HUDEP-2 (cell line): ENCODE measurements at regions not wholly inside any gene's neighbourhood (a gene's known extent, or its start where the extent isn't known, plus 50 kb on each side); places are given as distances from the start of the nearest gene placed in this dataset.
"Not testable (repeated sequence)": the region's sequence is repeated elsewhere in the genome, so short reads cannot be mapped to it uniquely, and the experiment has no call there.

ENCODE experiments used
- DNase-seq, 76 experiments: peaks; one replicate each; lab custom pipeline; 2025; ENCODE audit not compliant: unreplicated experiment in 76 of 76; lab: John Stamatoyannopoulos, UW

DNA sequence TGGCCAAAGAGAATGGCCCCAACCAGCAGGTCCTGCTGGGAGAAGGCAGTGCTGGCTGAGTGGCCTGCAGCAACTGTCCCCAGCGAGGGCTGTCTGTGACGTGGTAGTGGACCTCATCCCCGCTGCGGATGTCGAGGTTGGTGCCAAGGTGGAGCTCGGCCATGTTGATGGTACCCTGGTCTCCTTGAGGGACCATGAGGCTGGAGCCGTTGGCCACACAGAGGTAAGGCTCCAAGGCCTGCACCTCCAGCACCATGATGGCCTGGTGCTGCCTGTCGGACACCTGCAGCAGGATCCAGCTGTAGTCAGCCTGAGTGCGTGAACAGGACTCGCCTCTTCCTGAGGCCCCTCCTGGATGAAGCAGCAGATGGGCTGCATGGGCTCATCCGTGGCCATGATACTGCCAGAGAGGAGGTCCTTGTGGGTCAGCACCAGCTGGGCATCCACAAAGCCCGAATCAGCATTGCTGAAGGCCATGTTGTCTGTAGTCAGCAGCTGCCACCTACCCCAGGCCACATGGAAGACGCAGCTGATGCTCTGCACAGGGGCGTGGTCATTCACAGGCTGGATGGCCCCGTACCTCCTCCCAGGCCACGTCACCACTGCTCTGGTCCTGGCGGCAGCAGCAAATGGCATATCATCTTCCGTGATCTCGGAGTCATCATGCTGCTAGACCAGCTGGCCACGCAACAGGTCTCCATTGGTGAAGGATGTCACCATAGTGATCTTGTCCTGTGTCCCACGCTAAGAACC lies 167.5 kb downstream of the GOLGA6L4 start:
- DNase-seq = no peak

DNA sequence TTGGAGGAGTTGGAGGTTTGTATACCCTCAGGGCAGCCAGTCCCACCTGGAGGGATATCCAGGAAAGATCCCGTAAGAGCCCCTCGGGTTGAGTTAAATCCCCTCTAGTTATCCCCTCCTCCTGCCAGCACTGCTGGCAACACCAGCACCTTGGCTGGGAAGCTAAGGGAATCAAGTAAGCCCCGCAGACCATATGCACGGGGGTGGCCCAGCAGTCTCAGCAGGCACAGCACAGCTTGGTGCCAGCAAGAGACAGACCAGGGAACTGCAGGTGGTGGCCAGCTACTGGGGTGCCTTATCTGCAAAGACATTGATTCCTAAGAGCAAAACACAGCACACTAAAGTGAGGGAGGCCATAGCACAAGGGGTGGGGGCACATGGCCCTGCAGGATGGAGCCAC lies 173.8 kb downstream of the GOLGA6L4 start:
- not testable (repeated sequence) for DNase-seq

DNA sequence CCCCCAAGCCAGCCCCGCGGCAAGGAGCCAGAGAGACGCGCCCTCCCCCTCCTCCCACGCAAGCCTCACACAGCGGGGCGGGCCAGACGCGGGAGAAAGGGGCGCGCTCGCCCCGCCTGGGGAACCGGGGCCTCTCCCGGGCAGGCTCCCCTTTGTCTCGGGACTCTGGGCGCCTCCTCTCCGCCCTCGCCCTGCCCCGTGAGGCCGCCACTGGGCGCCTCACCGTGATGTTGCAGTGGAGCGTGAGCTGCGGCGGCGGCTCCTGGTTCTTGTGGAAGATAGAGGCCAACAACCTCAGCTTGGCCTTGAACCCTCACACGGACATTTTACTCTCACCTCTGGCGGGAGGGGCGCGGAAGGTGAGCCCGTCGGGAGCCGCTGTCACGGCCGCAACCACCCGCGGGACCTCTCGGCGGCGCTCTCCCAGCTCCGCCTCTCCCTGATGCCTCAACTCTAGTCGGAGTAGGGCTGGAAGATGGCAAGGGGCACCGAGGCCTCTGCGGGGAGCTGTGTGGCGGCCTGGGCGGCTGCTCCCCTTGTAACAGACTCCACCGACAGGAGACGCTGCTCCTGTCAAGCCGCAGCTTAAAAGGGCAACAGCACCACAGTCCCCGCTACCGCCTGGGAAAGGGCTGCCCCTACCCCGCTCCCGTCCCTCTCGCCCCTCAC lies 179.2 kb upstream of the ZSCAN2 start:
- not testable (repeated sequence) for DNase-seq

DNA sequence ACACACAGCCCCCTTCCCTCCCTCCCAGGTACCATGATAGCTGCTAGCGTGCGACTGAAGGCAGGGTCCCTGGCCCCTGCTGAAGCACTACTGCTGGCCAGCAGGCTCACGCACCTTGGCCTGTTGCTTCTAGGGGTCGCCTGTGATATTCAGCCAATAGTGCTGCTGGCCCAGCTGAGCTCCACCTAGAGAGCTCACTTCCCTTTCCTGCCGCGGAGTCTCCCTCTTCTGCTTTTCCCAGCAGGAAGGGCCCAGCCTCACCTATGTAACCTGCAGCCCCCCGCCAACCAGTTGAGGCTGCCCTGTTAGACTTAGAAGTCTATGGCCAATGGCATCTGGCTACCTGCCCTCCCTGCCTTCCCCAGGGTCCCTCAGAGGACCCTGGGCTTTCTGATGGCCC lies 175.5 kb upstream of the ZSCAN2 start:
- DNase-seq = not testable (repeated sequence)

DNA sequence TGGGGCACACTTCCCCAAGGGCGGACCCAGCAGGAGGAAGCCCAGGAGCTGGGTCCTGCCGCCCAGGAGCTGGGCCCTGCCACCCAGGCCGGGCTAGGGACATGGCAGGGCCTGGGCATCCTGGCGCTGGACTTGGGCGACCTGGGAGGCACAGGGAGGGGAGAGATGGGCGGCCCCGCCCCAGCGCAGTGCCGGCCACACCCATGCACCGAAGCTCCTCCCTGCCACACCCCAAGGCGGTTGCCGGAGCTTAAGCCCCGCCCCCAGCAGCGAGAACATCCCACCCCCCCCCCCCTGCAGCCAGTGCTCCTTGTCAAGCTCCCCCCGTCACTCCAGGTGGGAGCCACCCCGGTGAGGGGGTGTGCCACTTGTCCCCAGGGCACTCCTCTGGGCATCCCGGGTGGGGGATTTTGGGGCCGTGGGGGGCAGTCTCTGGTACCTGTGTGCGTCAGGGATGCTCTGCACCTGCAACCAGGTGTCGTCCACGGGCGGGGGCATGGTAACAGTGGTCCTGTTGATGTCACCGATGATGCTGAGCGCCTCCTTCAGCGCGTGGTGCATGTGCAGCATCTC lies 127.4 kb upstream of the ZSCAN2 start:
- DNase-seq = not testable (repeated sequence)

DNA sequence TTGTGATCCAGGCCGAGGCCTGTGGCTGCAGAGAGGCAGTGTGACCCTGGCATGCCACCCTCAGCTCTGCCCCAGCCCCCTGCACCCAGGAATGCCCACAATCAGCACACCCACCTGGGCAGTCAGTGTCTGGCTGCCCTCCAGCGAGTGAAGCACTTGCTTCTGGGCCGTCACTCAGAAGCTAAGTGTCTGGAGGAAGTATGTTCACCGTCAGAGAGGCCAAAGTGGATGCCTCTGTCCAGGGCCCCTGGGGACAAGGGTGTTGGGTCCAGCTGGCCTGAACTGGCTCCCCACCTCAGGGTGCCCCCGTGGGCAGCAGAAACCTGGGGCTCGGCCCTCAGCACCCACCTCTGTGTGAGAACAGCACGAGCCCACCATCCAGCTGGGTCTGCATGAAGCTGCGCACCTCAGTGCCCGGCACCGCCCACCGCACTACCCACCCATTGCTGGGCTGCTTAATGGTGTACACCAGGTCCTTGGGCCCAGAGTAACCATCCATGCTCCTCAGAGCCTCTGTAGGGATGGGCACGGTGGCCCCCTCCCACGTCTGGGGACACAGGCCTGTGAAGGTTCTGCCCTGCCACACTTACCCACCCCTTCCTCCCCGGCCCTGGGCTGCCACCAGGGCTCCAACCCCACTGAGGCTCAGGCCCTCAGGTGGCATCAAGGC lies 124.3 kb upstream of the ZSCAN2 start:
- DNase-seq = not testable (repeated sequence)

DNA sequence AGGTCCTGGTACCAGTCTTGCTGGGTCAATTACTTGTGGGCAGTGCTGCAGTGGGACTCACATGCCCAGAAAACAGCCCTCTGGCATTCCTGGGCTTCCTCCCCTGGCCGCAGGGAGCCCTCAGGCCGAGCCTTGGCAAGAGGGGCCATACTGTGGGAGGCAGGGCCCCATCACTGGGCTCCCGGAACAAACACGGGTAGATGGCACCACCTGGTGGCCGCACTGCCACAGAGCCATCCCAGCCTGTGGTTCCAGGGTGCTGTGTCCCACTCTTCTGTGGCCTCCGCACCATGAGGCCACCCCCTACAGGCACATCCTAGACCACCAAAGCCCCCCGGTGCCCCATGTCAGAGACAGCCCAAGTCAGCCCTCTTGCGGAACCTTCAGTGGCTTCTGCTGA lies 123.3 kb upstream of the ZSCAN2 start:
- DNase-seq = not testable (repeated sequence)

DNA sequence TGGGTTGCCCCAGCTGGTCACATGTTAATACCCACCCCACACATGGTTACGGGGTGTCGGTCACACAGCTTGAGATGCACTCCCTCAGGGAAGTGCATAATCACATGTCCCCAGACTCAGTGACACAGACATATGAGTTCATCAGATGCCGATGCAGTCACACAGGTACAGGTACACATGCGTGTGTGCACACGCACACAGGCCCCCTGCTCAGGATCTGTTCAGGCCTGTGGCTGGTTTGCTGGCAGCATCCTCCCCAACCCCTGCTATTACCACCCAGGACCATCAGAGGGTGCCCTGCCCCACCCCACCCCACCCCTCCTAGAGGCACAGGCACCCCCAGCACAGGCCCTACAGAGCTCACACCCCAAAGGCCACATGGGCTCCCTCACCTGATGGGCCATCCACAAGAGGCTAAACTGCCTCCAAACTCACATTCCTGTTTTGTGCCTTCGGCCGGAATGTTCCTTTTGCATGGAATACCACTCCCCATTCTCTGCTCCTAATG lies 120.6 kb upstream of the ZSCAN2 start:
- DNase-seq = not testable (repeated sequence)

DNA sequence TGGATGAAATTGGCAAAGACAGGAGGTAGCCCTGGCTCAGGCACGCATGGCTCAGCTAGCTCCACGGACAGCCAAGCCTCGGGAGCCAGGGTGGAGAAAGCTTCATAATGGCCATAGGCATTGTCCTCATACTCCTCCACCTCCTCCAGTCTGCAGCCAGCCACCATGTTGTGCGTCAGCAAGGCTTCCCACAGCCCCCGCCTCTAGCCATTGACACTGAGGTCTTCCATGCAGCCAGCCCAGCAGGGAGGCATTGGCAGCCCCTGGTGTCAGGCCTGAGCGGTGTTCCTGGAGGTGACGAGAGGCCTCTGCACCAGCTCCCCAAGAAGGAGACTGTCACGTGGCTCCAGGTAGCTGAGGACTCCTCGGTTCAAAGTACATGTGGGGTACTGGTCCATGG lies 117.0 kb upstream of the ZSCAN2 start:
- DNase-seq = not testable (repeated sequence)

DNA sequence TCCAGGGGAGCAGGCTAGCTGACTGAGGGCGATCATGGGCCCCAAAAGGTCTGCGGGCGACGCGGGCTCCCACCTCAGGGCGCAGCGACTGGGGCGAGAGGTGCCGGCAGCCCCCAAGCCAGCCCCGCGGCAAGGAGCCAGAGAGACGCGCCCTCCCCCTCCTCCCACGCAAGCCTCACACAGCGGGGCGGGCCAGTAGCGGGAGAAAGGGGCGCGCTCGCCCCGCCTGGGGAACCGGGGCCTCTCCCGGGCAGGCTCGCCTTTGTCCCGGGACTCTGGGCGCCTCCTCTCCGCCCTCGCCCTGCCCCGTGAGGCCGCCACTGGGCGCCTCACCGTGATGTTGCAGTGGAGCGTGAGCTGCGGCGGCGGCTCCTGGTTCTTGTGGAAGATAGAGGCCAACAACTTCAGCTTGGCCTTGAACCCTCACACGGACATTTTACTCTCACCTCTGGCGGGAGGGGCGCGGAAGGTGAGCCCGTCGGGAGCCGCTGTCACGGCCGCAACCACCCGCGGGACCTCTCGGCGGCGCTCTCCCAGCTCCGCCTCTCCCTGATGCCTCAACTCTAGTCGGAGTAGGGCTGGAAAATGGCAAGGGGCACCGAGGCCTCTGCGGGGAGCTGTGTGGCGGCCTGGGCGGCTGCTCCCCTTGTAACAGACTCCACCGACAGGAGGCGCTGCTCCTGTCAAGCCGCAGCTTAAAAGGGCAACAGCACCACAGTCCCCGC lies 100.5 kb upstream of the ZSCAN2 start:
- not testable (repeated sequence) for DNase-seq

DNA sequence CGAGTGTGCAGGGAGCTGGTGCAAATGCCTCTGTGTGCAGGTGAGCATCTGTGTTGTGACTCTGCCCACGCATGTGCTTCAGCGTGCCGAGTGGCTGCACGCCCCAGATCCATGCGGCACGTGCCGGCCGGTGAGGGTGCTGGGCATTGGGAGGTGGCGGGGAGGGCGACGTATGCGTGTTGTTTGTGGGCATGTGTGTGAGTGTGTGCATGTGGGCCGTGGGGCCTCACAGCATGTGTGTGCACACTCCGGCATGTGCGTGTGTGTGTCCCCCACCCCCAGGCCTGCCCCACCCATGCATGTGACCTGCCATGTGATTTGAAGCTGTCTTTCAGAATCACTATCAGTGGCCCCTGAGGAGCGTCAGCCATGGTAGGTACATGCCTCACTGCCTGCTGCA lies 97.7 kb upstream of the ZSCAN2 start:
- not testable (repeated sequence) for DNase-seq

DNA sequence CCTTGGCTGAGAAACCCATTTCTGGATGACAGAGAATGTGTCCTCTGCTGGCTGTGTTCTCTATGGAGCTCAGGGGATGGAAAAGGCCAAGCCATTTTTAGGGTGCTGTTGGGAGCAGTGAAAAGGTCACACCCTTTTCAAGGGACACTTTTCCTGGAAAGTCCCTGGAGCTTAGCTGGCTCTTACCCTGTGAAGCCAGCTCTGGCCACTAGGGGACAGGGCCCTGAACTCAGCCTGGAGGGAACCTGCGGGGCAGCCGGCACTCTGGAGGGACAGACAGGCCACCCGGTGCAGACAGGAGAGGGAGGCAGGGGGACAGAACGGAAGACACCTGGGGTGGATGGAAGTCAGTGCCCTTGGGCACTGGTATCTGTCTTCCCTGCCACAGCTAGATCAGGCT lies 95.3 kb upstream of the ZSCAN2 start:
- DNase-seq = not testable (repeated sequence)

DNA sequence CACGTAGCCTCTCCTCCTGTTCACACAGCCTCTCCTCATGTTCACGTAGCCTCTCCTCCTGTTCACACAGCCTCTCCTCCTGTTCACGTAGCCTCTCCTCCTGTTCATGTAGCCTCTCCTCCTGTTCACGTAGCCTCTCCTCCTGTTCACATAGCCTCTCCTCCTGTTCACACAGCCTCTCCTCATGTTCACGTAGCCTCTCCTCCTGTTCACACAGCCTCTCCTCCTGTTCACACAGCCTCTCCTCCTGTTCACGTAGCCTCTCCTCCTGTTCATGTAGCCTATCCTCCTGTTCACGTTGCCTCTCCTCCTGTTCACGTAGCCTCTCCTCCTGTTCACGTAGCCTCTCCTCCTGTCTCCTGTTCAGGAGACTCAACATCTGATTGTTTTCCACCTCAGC lies 88.5 kb upstream of the ZSCAN2 start:
- DNase-seq = not testable (repeated sequence)

DNA sequence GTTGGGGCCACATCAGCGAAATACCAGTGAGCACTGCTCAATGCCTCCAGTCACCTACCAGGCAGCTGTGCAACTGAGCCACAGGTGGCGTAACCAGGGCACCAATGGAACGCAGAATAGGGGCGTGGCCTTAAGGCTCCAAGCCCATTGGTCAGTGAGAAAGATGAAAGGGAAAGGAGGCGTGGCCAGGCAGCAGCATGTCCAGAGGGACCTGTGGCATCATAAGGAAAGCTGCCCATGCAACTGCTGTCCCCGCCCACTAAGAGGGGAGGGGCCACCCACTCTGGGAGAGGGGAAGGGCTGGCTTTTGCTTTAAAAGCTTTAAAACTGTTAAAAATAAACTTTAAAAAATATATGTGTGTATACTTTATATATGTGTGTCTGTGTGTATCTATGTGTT lies 84.0 kb upstream of the ZSCAN2 start:
- not testable (repeated sequence) for DNase-seq

DNA sequence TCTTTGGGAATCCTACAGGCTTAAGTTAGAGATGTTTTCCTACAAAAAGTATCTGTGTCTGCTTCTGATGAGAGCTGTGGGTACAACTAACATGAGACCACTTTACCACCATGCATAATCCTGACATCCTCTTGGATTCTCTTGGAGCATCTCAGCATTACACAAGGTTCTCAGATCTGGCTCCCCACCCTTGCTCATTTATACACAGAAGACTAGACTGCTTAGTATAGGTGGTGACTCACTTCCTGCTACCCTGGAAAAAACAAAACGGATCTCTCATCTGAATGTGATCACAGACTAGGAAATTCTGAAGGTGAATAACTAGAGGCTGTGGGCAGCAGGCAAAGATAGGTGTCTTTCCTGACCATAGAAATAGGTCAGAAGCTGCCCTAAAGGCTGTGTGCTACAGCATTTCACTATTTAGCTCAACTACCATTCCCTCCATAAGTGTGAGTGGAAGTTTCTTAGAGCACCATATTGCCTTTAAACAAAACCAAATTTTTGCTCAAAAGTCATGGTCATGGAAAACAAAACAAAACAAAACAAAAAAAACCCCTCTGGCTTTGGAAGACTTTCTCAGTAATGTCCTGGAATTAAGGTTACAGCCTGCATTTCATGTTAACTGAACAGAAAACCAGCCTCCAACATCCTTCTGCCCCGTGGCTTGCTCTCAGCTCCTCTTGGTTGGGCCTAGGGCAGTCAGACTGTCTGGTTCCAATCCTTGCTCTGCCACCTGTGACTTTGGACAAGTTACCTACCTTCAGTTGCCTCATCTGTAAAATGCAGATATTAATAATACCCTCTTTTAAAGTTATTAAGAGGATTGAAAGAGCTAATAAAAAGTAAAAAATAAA lies 75.1 kb upstream of the ZSCAN2 start:
- DNase-seq = not testable (repeated sequence)

DNA sequence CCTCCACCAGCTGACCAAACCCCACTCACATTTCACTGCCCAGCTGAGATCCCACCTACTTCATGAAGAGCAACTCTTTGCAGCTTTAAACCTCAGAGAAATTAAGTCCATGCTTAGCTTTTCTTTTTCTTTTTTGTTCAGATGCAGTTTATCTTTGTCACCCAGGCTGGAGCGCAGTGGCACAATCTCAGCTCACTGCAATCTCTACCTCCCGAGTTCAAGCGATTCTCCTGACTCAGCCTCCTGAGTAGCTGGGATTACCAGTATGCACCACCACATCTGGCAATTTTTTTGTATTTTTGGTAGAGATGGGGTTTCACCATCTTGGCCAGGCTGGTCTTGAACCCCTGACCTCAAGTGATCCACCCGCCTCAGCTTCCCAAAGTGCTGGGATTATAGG lies 70.1 kb upstream of the ZSCAN2 start:
- DNase-seq = not testable (repeated sequence)

DNA sequence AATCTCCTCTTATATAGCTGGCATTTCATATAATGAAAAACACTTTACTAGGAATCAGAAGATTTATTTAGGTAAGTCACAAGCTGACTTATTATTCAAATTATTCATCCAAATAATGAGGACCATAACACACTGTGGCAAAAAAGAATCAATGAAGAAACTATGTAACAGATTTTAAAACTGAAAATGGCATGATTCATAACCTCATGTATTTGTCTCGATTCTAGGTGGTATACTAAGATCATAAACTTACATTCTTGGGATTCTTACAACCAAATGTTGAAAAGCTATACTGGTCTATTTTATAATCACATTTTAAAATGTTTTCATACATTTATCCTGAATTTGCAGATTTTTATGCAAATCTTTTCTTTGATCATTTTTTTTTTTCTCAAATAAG lies 69.6 kb upstream of the ZSCAN2 start:
- not testable (repeated sequence) for DNase-seq

DNA sequence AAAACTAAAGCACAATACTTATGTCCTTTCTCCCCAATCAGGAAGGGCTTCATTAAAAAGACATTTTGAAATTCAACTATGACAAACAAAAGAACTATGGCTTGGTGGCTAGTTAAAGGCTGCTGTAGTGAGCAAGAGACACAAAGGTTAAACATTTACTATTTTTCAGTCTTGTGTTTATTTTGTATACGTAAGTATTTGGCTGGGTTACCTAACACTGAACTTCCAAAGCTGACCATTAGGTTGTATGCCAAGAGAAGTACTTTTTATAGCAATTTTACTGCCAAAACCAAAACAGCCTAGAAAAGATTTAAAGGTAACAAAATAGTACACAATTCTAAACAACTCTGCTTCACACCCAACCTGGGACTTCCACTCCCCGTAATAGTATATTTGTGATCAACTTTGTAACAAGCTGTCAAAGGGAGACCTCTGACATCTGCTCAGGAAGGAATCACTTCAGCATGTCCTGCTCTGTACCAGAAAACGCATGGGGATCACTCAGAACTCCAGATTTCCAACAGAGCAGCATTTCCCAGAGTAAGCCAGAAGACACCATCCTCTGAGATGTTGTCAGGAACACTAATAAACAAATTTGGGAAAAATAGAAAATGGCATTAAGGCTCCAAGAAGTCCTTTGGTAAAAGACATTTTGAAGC lies 69.0 kb upstream of the ZSCAN2 start:
- DNase-seq = not testable (repeated sequence)

DNA sequence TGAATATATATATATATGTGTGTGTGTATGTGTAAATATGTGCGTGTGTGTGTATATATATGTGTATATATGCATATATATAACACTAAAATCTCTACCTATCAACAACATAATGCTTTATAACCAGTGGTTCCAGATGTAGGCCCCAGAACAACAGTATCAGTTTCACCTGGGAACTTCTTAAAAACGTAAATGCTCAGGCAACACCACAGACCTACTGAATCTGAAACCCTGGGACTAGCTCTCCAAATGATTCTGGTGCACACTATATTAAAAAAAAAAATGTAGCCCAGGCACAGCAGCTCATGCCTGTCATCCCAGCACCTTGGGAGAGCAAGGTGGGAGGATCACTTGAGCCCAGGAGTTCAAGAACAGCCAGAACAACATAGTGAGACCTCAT lies 67.1 kb upstream of the ZSCAN2 start:
- not testable (repeated sequence) for DNase-seq
